Medulla oblongata (tissue), 1 donor: ENCODE measurements at regions not wholly inside any gene's neighbourhood (a gene's known extent, or its start where the extent isn't known, plus 50 kb on each side); places are given as distances from the start of the nearest gene placed in this dataset.

Experiments used
- DNase-seq: peaks from one replicate; pipeline ENCODE4 v3.0.0-alpha.2; 2015; ENCODE audit errors: extremely low spot score

GRCh38 chr18:68354176-68354575, 360.7 kb downstream of the TMX3 start:
- no peak for DNase-seq

GRCh38 chr18:68342039-68342659, 372.8 kb downstream of the TMX3 start:
- DNase-seq = no peak

- DNase-seq = no peak
Observed at GRCh38 chr18:68340606-68341005, 374.3 kb downstream of the TMX3 start.

GRCh38 chr18:68330658-68331057, 384.2 kb downstream of the TMX3 start:
- no peak for DNase-seq

- DNase-seq = no peak
Observed at GRCh38 chr18:68323921-68324320, 391.0 kb downstream of the TMX3 start.

GRCh38 chr18:68316636-68317035, 398.3 kb downstream of the TMX3 start:
- no peak for DNase-seq

GRCh38 chr18:68314403-68314802, 400.5 kb downstream of the TMX3 start:
- no peak for DNase-seq

- no peak for DNase-seq
Observed at GRCh38 chr18:68301441-68301840, 413.5 kb downstream of the TMX3 start.

- DNase-seq = no peak
Observed at GRCh38 chr18:68299906-68300305, 415.0 kb downstream of the TMX3 start.

GRCh38 chr18:68298330-68298729, 416.6 kb downstream of the TMX3 start:
- no peak for DNase-seq

GRCh38 chr18:68288408-68288807, 426.5 kb downstream of the TMX3 start:
- DNase-seq = no peak

GRCh38 chr18:68284236-68284780, 430.6 kb downstream of the TMX3 start:
- DNase-seq = no peak

GRCh38 chr18:68283834-68284233, 431.1 kb downstream of the TMX3 start:
- DNase-seq = no peak

- DNase-seq = no peak
Observed at GRCh38 chr18:68282232-68282631, 432.7 kb downstream of the TMX3 start.

- no peak for DNase-seq
Observed at GRCh38 chr18:68275616-68276015, 439.3 kb downstream of the TMX3 start.

GRCh38 chr18:68270017-68270416, 444.9 kb downstream of the TMX3 start:
- DNase-seq = no peak

GRCh38 chr18:68267583-68267982, 447.3 kb downstream of the TMX3 start:
- DNase-seq = no peak

GRCh38 chr18:68263481-68263880, 451.4 kb downstream of the TMX3 start:
- DNase-seq = no peak

GRCh38 chr18:68262690-68263294, 452.1 kb downstream of the TMX3 start:
- no peak for DNase-seq

GRCh38 chr18:68256418-68257067, 458.4 kb downstream of the TMX3 start:
- DNase-seq = no peak

- DNase-seq = no peak
Observed at GRCh38 chr18:68244786-68245185, 470.1 kb downstream of the TMX3 start.

- no peak for DNase-seq
Observed at GRCh38 chr18:68241881-68242280, 473.0 kb downstream of the TMX3 start.

GRCh38 chr18:68234676-68235075, 480.2 kb downstream of the TMX3 start:
- no peak for DNase-seq
